Body of pancreas (tissue), 4 donors: ENCODE measurements at regions not wholly inside any gene's neighbourhood (a gene's known extent, or its start where the extent isn't known, plus 50 kb on each side); places are given as distances from the start of the nearest gene placed in this dataset.

Source experiments
- ATAC-seq: fragments of 150-250 bp; one replicate; pipeline ENCODE4 v1.9.1; 2016
- DNase-seq, 4 donors: peaks; one replicate each; pipeline ENCODE4 v3.0.0-alpha.2; 2019
- H3K27ac ChIP-seq, 4 donors: fragments of 200-600 bp; sonication (generic); 1 replicate in 3 of 4; 2 replicates in 1 of 4; pipeline versions ENCODE4 v1.5.1 to v1.6.1; 2016 to 2019; ENCODE audit warnings: mild to moderate bottlenecking in 1 of 4, mixed read lengths in 1 of 4, moderate library complexity in 1 of 4
- H3K27me3 ChIP-seq, 2 donors: fragments of 200-600 bp; sonication (generic); one replicate each; pipeline ENCODE4 v1.6.0; 2016; ENCODE audit warnings: mild to moderate bottlenecking in 1 of 2
- H3K36me3 ChIP-seq, 2 donors: fragments of 200-600 bp; sonication (generic); replicated peaks in 1 of 2; 2 replicates each; pipeline ENCODE4 v1.5.1; 2016; ENCODE audit warnings: low read depth in 2 of 2; ENCODE audit not compliant: insufficient read depth in 1 of 2
- H3K4me1 ChIP-seq: fragments of 200-600 bp; sonication (generic); one replicate; pipeline ENCODE4 v1.6.0; 2016
- H3K4me3 ChIP-seq, 2 donors: fragments of 200-600 bp; sonication (generic); 1 replicate in 1 of 2; 2 replicates in 1 of 2; pipeline ENCODE4 v1.5.1; 2016 to 2019
- H3K9me3 ChIP-seq, 3 donors: fragments of 200-600 bp; sonication (generic); 1 replicate in 2 of 3; 2 replicates in 1 of 3; pipeline ENCODE4 v1.5.1; 2016
- CTCF ChIP-seq, 7 experiments: fragments of 450-650 bp in 4 of 7; fragments of 200-600 bp in 3 of 7; sonication (generic) in 3 of 7; IDR thresholded peaks; one replicate each; pipeline ENCODE4 v1.5.1; 2016 to 2019; ENCODE audit warnings: antibody characterized with exemption in 7 of 7
- POLR2A ChIP-seq, 3 donors: fragments of 450-650 bp; IDR thresholded peaks; one replicate each; pipeline ENCODE4 v1.6.1; 2016; ENCODE audit warnings: antibody characterized with exemption in 3 of 3, mild to moderate bottlenecking in 2 of 3
- WGBS, 2 donors: methylation state at CpG; one replicate each; pipeline ENCODE4 v1.1.5; 2017; 5-methylcytosine and 5-hydroxymethylcytosine counted together
- intact Hi-C: fragments of 100-400 bp; cut with DNase I; formaldehyde crosslinking; loops from one replicate; pipeline ENCODE4 v1.15.1; 2023

- no peak for ATAC-seq
- WGBS, 2 donors: 72 to 79% methylated on average over 13 of the region's 13 CpGs
- Histone ChIP-seq H3K27ac (no peak overlapping the region), H3K4me3 (no peak overlapping the region), H3K36me3 (no peaks in the 10 kb centered on the region), H3K4me1 (peaks cover 9% of the 10 kb centered on the region), H3K9me3 (no peaks in the 10 kb centered on the region), H3K27me3 (no peaks in the 10 kb centered on the region)
- intact Hi-C loops: no loop called here
- no peak for DNase-seq
- TF ChIP-seq CTCF (IDR thresholded peaks at IDR 0.05) (no peak), POLR2A (IDR thresholded peaks at IDR 0.05) (no peak)
These were observed 283.1 kb upstream of the PITRM1 start for GRCh38 chr10:3455385-3456334.

GRCh38 chr10:3452683-3453361 lies 280.2 kb upstream of the PITRM1 start:
- peak; percentile 47 for ATAC-seq
- peaks cover 9% of the 10 kb centered on the region for H3K4me1 ChIP-seq
- H3K36me3 ChIP-seq: no peaks in the 10 kb centered on the region
- H3K4me3 ChIP-seq: no peak overlapping the region
- DNase-seq: no peak
- WGBS, 2 donors: 56 to 60% methylated on average over 7 of the region's 7 CpGs
- no peaks in the 10 kb centered on the region for H3K27me3 ChIP-seq
- no peaks in the 10 kb centered on the region for H3K9me3 ChIP-seq
- intact Hi-C loops: no loop called here
- no peak for TF ChIP-seq CTCF (IDR thresholded peaks at IDR 0.05)
- no peak for TF ChIP-seq POLR2A (IDR thresholded peaks at IDR 0.05)
- H3K27ac ChIP-seq: peak overlapping the region in 2 of 4 donors; percentile 32 to 39

GRCh38 chr10:3452173-3452626 lies 279.6 kb upstream of the PITRM1 start:
- ATAC-seq (peak; percentile 52), DNase-seq (no peak)
- 36 to 52% methylated on average over 5 of the region's 5 CpGs for WGBS, 2 donors
- no peaks in the 10 kb centered on the region for H3K9me3 ChIP-seq
- TF ChIP-seq POLR2A (IDR thresholded peaks at IDR 0.05): no peak
- TF ChIP-seq CTCF (IDR thresholded peaks at IDR 0.05): no peak
- peak overlapping the region in 2 of 4 donors; percentile 39 to 46 for H3K27ac ChIP-seq
- H3K36me3 ChIP-seq: no peaks in the 10 kb centered on the region
- H3K27me3 ChIP-seq: no peaks in the 10 kb centered on the region
- intact Hi-C loops: no loop called here
- no peak overlapping the region for H3K4me3 ChIP-seq
- H3K4me1 ChIP-seq: peaks cover 9% of the 10 kb centered on the region

GRCh38 chr10:3451516-3452172 lies 279.1 kb upstream of the PITRM1 start:
- TF ChIP-seq POLR2A (IDR thresholded peaks at IDR 0.05): no peak
- TF ChIP-seq CTCF (IDR thresholded peaks at IDR 0.05): no peak
- H3K36me3 ChIP-seq: no peaks in the 10 kb centered on the region
- H3K4me3 ChIP-seq: no peak overlapping the region
- peak; percentile 42 for ATAC-seq
- no peaks in the 10 kb centered on the region for H3K9me3 ChIP-seq
- H3K4me1 ChIP-seq: peaks cover 9% of the 10 kb centered on the region
- H3K27ac ChIP-seq: peak overlapping the region in 2 of 4 donors; percentile 11 to 46
- DNase-seq: no peak
- intact Hi-C loops: no loop called here
- WGBS, 2 donors: 39 to 45% methylated on average over 4 of the region's 4 CpGs
- no peaks in the 10 kb centered on the region for H3K27me3 ChIP-seq
